OCI-LY7 (cell line): ENCODE measurements at regions not wholly inside any gene's neighbourhood (a gene's known extent, or its start where the extent isn't known, plus 50 kb on each side); places are given as distances from the start of the nearest gene placed in this dataset.

Source experiments
- BruUV-seq: library from RNA; stranded (reverse); fragments of 400-500 nt; replicated peaks from 2 replicates; lab custom pipeline; 2021; lab: Mats Ljungman, UMichigan
- CTCF ChIA-PET: fragments of 300-600 bp; sonication (Branson Sonifier 250); formaldehyde crosslinking; loops from one replicate; lab custom pipeline; 2022; ENCODE audit warnings: antibody characterized with exemption; ENCODE audit not compliant: unreplicated experiment; lab: Charles Lee
- POLR2A ChIA-PET: fragments of 300-600 bp; sonication (Branson Sonifier 250); formaldehyde crosslinking; loops from one replicate; lab custom pipeline; 2022; ENCODE audit warnings: antibody characterized with exemption; lab: Charles Lee
- DNase-seq: peaks from one replicate; pipeline ENCODE4 v3.0.0-alpha.2; 2015; ENCODE audit warnings: low spot score
- H2AFZ ChIP-seq: fragments of 200-600 bp; sonication (generic), shearing (Covaris generic); 2 replicates; pipeline ENCODE4 v1.6.1; 2014; ENCODE audit warnings: mild to moderate bottlenecking, antibody characterized with exemption, low read length, moderate library complexity
- H3K27ac ChIP-seq: fragments of 200-600 bp; sonication (generic); 2 replicates; pipeline ENCODE4 v1.5.1; 2014; ENCODE audit warnings: mixed run types, low read depth, mild to moderate bottlenecking, moderate library complexity, low read length, inconsistent platforms; ENCODE audit not compliant: poor library complexity, severe bottlenecking
- H3K36me3 ChIP-seq: fragments of 200-600 bp; sonication (generic); 2 replicates; pipeline ENCODE4 v1.6.1; 2014; ENCODE audit warnings: mild to moderate bottlenecking, antibody characterized with exemption, low read length, moderate library complexity, mixed read lengths; ENCODE audit not compliant: insufficient read depth
- H3K4me1 ChIP-seq: fragments of 200-600 bp; sonication (generic); 2 replicates; pipeline ENCODE4 v1.5.1; 2014; ENCODE audit warnings: mild to moderate bottlenecking, low read length; ENCODE audit not compliant: insufficient read depth, poor library complexity, severe bottlenecking
- H3K4me2 ChIP-seq: fragments of 200-600 bp; sonication (generic); 2 replicates; pipeline ENCODE4 v1.6.1; 2014; ENCODE audit warnings: mild to moderate bottlenecking, low read length
- H3K4me3 ChIP-seq: fragments of 200-600 bp; sonication (generic); 2 replicates; pipeline ENCODE4 v1.5.1; 2014; ENCODE audit warnings: mild to moderate bottlenecking, low read depth, low read length; ENCODE audit not compliant: poor library complexity, severe bottlenecking
- H3K79me2 ChIP-seq: fragments of 200-600 bp; sonication (generic); 2 replicates; pipeline ENCODE4 v1.6.1; 2016; ENCODE audit warnings: low read depth, mild to moderate bottlenecking, low read length, moderate library complexity, mixed read lengths; ENCODE audit not compliant: insufficient read depth
- H3K9me2 ChIP-seq: fragments of 200-600 bp; sonication (generic); 2 replicates; pipeline ENCODE4 v1.6.1; 2016; ENCODE audit warnings: mild to moderate bottlenecking, low read length, mixed read lengths; ENCODE audit not compliant: insufficient read depth
- H3K9me3 ChIP-seq: fragments of 200-600 bp; sonication (generic); 2 replicates; pipeline ENCODE4 v1.6.1; 2014; ENCODE audit warnings: mild to moderate bottlenecking, mixed run types, low read length, mixed read lengths
- H4K20me1 ChIP-seq: fragments of 200-600 bp; sonication (generic); 2 replicates; pipeline ENCODE4 v1.6.1; 2014; ENCODE audit warnings: mild to moderate bottlenecking, antibody characterized with exemption, low read length, moderate library complexity, mixed read lengths; ENCODE audit not compliant: insufficient read depth
- CTCF ChIP-seq: fragments of 200-600 bp; sonication (generic); conservative IDR thresholded peaks from 2 replicates; pipeline ENCODE4 v1.5.1; 2014; ENCODE audit warnings: mild to moderate bottlenecking, antibody characterized with exemption, low read length, moderate library complexity, mixed read lengths
- EZH2phosphoT487 ChIP-seq: fragments of 200-600 bp; sonication (generic); IDR thresholded peaks from 2 replicates; pipeline ENCODE4 v1.6.1; 2018; ENCODE audit warnings: low read depth, borderline replicate concordance, mild to moderate bottlenecking, mixed run types, antibody characterized with exemption, low read length, moderate library complexity, mixed read lengths
- intact Hi-C: fragments of 100-400 bp; cut with micrococcal nuclease; formaldehyde crosslinking; loops from one replicate; pipeline ENCODE4 v1.10.0; 2022; ENCODE audit not compliant: unreplicated experiment

- no peaks in the 10 kb centered on the region for H3K4me1 ChIP-seq
- H3K4me2 ChIP-seq: no peak overlapping the region
- H3K4me3 ChIP-seq: no peak overlapping the region
- TF ChIP-seq EZH2phosphoT487: no peak
- no peak for TF ChIP-seq CTCF
- intact Hi-C loops: no loop called here
- CTCF ChIA-PET: no interaction called here
- POLR2A ChIA-PET: interaction anchor here (0.6 kb wide), 1 partner anchor 121 kb away, joined by 3 read pairs; no protein-coding TSS in a partner anchor
- DNase-seq: no peak
- no peaks in the 10 kb centered on the region for H3K9me3 ChIP-seq
- H3K79me2 ChIP-seq: no peaks in the 10 kb centered on the region
- BruUV-seq: no TSS peak
- no peak overlapping the region for H2AFZ ChIP-seq
- H3K27ac ChIP-seq: no peak overlapping the region
- H4K20me1 ChIP-seq: no peaks in the 10 kb centered on the region
- no peaks in the 10 kb centered on the region for H3K9me2 ChIP-seq
- no peaks in the 10 kb centered on the region for H3K36me3 ChIP-seq
Observed at GRCh38 chr5:159582756-159583541, 252.7 kb upstream of the IL12B start.

- Histone ChIP-seq H3K79me2 (no peaks in the 10 kb centered on the region), H3K9me2 (no peaks in the 10 kb centered on the region), H3K36me3 (no peaks in the 10 kb centered on the region), H3K9me3 (no peaks in the 10 kb centered on the region), H4K20me1 (no peaks in the 10 kb centered on the region), H3K27ac (no peak overlapping the region), H3K4me2 (no peak overlapping the region), H3K4me1 (no peaks in the 10 kb centered on the region), H3K4me3 (no peak overlapping the region), H2AFZ (no peak overlapping the region)
- no peak for DNase-seq
- ChIA-PET CTCF (no interaction called here), POLR2A (no interaction called here)
- no TSS peak for BruUV-seq
- intact Hi-C loops: no loop called here
- TF ChIP-seq CTCF: no peak
- TF ChIP-seq EZH2phosphoT487: no peak
Observed at GRCh38 chr5:159586921-159587320, 256.6 kb upstream of the IL12B start.

- no peak overlapping the region for H2AFZ ChIP-seq
- ChIA-PET CTCF (no interaction called here), POLR2A (no interaction called here)
- no peaks in the 10 kb centered on the region for H4K20me1 ChIP-seq
- DNase-seq: no peak
- BruUV-seq: no TSS peak
- no peaks in the 10 kb centered on the region for H3K79me2 ChIP-seq
- H3K36me3 ChIP-seq: no peaks in the 10 kb centered on the region
- intact Hi-C loops: no loop called here
- H3K4me2 ChIP-seq: no peak overlapping the region
- no peak for TF ChIP-seq EZH2phosphoT487
- TF ChIP-seq CTCF: no peak
- H3K4me3 ChIP-seq: no peak overlapping the region
- H3K4me1 ChIP-seq: no peaks in the 10 kb centered on the region
- no peaks in the 10 kb centered on the region for H3K9me3 ChIP-seq
- H3K9me2 ChIP-seq: no peaks in the 10 kb centered on the region
- no peak overlapping the region for H3K27ac ChIP-seq
Observed at GRCh38 chr5:159588941-159589340, 258.7 kb upstream of the IL12B start.
